GM19463 (cell line): ENCODE measurements at regions not wholly inside any gene's neighbourhood (a gene's known extent, or its start where the extent isn't known, plus 50 kb on each side); places are given as distances from the start of the nearest gene placed in this dataset.
"Not testable (repeated sequence)": the region's sequence is repeated elsewhere in the genome, so short reads cannot be mapped to it uniquely, and the experiment has no call there.

Source experiments
- ATAC-seq: cut with Tn5 transposase; IDR thresholded peaks from one replicate; pipeline ENCODE4 v1.9.1; 2021; ENCODE audit warnings: mild to moderate bottlenecking, moderate library complexity; ENCODE audit not compliant: unreplicated experiment

DNA sequence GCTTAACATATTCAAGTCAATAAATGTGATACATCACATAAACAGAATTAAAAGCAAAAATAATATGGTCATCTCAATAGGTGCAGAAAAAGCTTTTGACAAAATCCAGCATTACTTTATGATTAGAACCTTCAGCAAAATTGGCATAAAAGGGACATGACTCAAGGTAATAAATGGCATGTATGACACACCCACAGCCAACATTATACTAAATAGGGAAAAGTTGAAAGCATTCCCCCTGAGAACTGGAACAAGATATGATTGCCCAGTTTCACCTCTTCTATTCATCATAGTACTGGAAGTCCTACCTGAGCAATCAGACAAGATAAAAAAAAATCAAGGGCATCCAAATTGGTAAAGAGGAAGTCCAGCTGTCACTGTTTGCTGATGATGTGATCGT, 594.7 kb downstream of the DIPK2A start:
- no peak for ATAC-seq

- ATAC-seq: no peak
Observed at GRCh38 chr3:144569651-144570050, 598.0 kb downstream of the DIPK2A start.

DNA sequence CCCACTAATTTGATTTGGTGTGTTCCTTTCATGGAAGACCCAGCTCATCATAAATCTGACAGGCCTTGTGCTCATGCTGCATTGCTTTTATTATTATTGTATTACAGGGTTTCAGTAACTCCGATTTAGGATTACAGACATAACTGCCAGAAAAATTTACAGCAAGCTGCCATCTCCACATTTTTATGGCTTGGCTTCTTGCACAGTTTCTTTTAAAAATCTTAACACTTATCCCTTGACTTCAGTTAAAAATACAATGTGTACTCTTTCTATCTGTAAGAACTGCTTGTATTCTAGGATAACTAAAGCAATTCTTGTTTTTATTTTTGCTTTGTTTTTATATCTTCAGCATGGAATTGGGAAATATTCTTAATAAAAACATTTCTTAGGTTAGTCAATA, 612.2 kb downstream of the DIPK2A start:
- no peak for ATAC-seq

DNA sequence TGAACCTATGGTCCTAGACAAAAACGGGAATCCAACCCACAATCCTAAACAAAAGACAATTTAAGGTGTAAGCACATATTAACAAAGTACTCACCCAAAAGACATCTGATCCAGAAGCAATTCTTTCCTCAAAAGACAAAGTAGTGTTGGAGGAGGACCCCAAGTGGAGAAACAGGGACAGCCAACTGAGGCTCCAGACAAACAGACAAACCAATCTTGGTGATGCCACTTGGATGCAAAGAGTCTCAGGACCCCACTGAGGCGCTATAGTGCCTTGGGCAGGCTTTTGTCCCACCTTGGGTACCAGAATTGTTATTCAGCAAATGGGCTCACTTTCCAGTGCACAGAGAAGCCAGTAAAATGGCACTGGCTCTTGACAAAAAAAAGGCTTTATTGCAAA, 613.8 kb downstream of the DIPK2A start:
- no peak for ATAC-seq

- no peak for ATAC-seq
Observed at GRCh38 chr3:144585953-144586352, 614.3 kb downstream of the DIPK2A start.

- no peak for ATAC-seq
Observed at GRCh38 chr3:144586382-144586781, 614.8 kb downstream of the DIPK2A start.

DNA sequence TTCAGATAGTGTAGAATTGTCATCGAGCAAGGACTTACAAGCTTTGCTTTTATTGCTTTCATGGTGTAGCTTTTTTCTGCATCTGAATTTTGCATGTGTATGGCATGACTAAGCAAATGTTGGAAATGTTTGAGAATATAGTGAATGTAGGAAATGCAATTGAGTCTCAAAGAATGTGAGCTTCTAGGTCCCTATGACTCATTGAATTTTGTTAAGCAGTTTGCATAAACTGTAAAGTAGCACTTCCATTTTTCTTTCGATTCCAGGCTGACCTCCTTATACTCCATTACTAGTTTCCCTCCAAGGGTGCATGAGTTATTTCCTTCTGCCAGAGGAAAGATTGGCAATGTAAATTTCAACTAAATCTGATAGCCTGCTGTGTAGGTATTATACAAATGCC, 619.2 kb downstream of the DIPK2A start:
- no peak for ATAC-seq

- no peak for ATAC-seq
Observed at GRCh38 chr3:144593881-144594280, 622.3 kb downstream of the DIPK2A start.

DNA sequence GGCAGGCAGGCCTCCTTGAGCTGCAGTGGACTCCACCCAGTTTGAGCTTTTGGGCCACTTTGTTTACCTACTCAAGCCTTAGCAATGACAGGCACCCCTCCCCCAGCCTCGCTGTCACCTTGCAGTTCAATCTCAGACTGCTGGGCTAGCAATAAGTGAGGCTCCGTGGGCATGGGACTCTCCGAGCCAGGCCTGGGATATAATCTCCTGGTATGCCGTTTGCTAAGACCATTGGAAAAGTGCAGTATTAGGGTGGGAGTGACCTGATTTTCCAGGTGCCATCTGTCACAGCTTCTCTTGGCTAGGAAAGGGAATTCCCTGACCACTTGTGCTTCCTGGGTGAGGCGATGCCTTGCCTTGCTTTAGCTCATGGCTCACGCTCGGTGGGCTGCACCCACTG, 648.6 kb downstream of the DIPK2A start:
- not testable (repeated sequence) for ATAC-seq

DNA sequence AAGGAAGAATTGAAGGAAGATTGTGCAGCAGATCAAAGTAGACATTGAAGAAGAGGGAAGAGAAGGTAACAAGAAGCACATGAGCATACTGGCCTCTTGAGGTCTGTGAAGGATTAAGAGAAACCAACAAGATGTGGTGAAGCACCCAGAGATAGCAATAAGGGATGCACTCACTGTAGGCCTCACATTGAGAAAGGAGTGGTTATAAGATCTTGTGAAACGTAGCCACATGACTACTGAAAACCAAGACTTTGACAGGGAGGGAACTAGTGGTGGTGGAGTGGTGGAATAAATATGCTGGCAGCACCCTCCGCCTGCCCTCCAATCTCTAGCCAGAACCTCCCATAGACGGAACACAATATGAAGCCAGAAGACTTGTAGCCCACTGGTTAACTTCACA, 651.2 kb downstream of the DIPK2A start:
- ATAC-seq: no peak

- ATAC-seq: no peak
Observed at GRCh38 chr3:144624656-144625055, 653.0 kb downstream of the DIPK2A start.

- no peak for ATAC-seq
Observed at GRCh38 chr3:144626835-144627234, 655.2 kb downstream of the DIPK2A start.

DNA sequence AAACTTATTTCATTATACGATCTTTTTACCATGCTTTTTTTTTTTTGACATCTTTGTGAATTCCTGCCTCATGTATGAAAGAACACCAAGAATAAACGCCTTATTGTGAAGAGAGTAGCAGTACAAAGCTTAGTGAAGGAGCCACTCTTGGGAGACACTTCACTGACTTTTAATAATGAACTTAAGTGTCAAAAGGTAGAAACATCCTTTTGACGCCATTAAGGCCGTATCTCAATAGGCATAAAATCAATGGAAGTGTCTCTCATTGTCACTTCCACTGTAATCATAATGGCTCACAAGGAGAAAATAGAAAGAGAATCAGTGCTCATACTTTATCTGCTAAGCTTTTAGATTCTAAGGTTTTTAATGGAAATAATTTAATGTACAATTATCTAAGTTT, 657.8 kb downstream of the DIPK2A start:
- no peak for ATAC-seq

DNA sequence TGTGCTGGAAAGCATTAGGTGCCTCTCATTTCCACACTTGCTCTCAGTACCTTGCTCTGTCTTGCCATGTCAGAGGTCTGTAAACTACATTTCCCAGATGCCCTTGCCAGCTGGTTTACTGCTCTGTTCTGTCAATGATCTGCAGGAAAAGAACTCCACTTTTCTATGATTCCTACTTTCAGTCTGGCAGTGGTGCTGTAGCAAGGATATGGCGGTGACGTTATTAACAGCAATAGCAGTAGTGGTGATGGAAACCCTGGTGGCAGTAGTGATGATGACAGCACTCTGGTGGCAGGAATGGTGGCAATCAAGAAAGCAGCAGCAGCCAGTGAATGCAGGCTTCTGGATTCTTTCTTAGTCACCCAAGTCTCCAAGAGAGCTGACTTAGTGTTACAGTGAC, 665.2 kb downstream of the DIPK2A start:
- ATAC-seq: peak; percentile 41

DNA sequence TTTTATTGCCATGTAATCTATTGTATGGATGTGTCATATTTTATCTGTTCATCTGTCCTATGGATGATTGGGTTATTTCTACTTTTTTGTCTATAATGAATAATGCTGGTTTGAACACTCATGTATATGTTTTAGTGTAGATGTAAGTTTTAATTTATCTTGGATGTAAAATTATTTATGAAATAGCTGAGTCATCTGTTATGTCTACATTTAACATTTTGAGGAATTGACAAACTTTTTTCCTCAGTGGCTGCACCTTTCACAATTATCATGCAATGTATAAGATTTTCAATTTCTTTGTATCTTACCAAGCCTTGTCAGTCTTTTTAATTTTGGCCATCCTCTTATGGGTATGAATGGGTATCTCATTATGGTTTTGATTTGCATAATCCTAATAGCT, 666.4 kb downstream of the DIPK2A start:
- ATAC-seq: no peak

- no peak for ATAC-seq
Observed at GRCh38 chr3:144643771-144644198, 672.2 kb downstream of the DIPK2A start.

GRCh38 chr3:144645300-144645699, 673.7 kb downstream of the DIPK2A start:
- no peak for ATAC-seq

GRCh38 chr3:144650380-144650779, 678.8 kb downstream of the DIPK2A start:
- no peak for ATAC-seq

- no peak for ATAC-seq
Observed at GRCh38 chr3:144652573-144652972, 681.0 kb downstream of the DIPK2A start.

DNA sequence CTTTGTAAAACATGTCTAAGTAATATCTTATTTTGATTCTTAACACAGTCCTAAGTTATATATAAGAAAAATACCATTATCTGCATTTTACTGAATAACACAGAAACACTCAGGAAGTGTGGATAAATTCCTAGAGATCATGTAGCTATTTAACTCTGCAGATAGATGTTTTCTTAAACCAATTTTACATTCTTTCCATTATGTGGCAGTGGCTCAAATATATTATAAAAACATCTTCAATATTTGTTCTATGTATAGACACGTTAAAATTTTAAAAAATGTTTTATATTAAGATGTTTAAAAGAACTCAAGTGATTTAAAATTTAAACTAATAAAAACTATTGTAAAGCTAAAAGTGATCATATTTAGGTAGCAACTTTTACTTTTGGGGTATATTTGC, 683.8 kb downstream of the DIPK2A start:
- ATAC-seq: no peak

DNA sequence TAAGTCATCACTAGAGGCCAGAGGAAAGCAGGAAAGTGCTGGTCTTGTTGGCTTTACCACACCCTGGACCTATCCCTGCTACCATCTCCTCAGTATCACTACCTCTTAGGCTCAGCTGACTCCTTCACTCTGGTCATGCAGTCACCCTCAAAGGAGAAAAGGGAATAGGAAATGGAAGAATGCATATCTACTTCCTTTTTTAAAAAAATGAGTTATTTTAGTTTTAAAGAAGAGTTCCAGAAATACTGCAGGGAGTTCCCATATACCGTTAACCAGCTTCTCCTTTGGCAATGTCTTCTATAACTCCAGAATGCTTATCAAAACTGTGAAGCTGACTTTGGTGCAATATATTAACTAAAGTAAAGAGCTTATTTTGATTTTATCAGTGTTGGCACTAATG, 688.6 kb downstream of the DIPK2A start:
- no peak for ATAC-seq

DNA sequence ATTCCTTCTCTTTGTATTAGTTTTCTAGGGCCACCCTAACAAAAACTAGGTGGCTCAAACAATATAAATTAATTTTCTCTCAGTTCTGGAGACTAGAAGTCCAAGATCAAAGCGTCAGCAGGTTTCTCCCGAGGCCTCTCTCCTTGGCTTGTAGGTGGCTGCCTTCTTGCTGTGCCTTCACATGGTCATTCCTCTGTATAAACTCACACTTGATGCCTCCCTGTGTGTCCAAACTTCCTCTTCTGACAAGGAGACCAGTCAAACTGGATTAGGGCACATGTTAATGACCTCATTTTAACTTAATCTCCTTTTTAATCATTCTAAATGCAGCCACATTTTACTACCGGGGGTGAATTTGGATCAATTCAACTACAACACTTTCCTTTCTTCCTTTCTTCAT, 691.1 kb downstream of the DIPK2A start:
- ATAC-seq: no peak

DNA sequence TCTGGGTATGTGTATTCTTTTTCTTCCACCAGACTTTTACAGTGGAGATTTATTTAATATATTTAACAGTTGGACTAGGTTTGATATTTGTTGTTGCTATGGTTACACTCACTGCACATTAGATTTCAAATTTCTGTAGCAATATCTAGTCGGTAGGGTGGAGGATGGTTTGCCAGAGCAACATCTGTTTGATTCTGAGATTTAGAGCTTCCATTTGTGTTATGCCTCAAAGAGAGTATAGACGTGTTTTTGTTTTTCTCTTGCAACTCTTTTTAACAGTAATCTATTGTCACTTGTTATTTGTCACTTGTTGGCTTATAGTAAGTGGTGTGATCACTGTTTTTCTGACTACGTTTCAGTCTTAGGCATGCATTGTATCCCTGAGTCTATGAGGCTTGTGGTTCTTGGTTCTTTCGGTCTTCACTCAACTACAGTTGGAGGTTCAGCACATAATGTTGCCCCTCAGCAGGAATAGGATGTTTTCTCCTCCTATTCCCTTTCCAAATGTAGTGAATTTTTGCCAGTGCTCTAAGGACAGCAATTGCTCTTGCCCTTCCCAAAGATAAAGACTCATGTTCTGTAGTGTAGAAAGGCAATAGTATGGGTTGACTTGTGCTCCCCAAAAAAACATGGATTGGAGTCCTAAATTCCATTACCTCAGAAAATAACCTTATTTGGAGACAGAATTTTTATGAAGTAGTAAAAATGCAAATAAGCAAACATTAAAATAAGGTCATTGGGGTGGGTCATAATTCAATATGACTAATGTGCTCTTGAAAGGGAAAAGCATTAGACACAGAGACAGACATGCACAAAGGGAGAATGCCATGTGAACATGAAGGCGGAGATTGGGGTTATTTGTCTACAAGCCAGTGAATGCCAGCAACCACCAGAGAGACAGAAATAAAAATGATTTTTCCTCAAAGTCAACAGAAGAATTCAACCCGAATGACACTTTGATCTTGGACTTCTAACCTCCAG, 692.1 kb downstream of the DIPK2A start:
- no peak for ATAC-seq
